ENCODE measurements at regions not wholly inside any gene's neighbourhood (a gene's known extent, or its start where the extent isn't known, plus 50 kb on each side); places are given as distances from the start of the nearest gene placed in this dataset.

- no peak for TF ChIP-seq CTCF (conservative IDR thresholded peaks at IDR 0.05)
- H3K27ac Mint-ChIP-seq (ENCODE audit: unreplicated experiment) = no peak overlapping the region
- no peaks in the 10 kb centered on the region for H3K36me3 Mint-ChIP-seq (ENCODE audit: low read depth)
- H3K4me3 Mint-ChIP-seq = no peak overlapping the region
- H3K9me3 Mint-ChIP-seq = peaks cover 3% of the 10 kb centered on the region
- peaks cover 6% of the 10 kb centered on the region for H3K4me1 Mint-ChIP-seq
- H3K27me3 Mint-ChIP-seq (ENCODE audit: low read depth) = no peaks in the 10 kb centered on the region
- DNase-seq (ENCODE audit: low read depth, low spot score) = no peak
Observed at GRCh38 chr21:43292866-43293142, 124.0 kb downstream of the CRYAA start.

GRCh38 chr21:43292041-43292865 is 123.4 kb downstream of the CRYAA start:
- Mint-ChIP-seq H3K9me3 (peaks cover 3% of the 10 kb centered on the region), H3K4me3 (no peak overlapping the region), H3K27ac (ENCODE audit: unreplicated experiment) (no peak overlapping the region), H3K36me3 (ENCODE audit: low read depth) (no peaks in the 10 kb centered on the region), H3K4me1 (peaks cover 10% of the 10 kb centered on the region), H3K27me3 (ENCODE audit: low read depth) (no peaks in the 10 kb centered on the region)
- no peak for TF ChIP-seq CTCF (conservative IDR thresholded peaks at IDR 0.05)
- DNase-seq (ENCODE audit: low read depth, low spot score) = no peak

GRCh38 chr21:43291347-43291950 is 122.6 kb downstream of the CRYAA start:
- Mint-ChIP-seq H3K27ac (ENCODE audit: unreplicated experiment) (no peak overlapping the region), H3K9me3 (peaks cover 3% of the 10 kb centered on the region), H3K4me1 (peaks cover 14% of the 10 kb centered on the region), H3K27me3 (ENCODE audit: low read depth) (no peaks in the 10 kb centered on the region), H3K4me3 (no peak overlapping the region), H3K36me3 (ENCODE audit: low read depth) (no peaks in the 10 kb centered on the region)
- no peak for TF ChIP-seq CTCF (conservative IDR thresholded peaks at IDR 0.05)
- DNase-seq (ENCODE audit: low read depth, low spot score) = no peak

- Mint-ChIP-seq H3K4me3 (no peak overlapping the region), H3K27me3 (ENCODE audit: low read depth) (no peaks in the 10 kb centered on the region), H3K4me1 (peaks cover 14% of the 10 kb centered on the region), H3K27ac (ENCODE audit: unreplicated experiment) (no peak overlapping the region), H3K36me3 (ENCODE audit: low read depth) (no peaks in the 10 kb centered on the region), H3K9me3 (peaks cover 2% of the 10 kb centered on the region)
- TF ChIP-seq CTCF (conservative IDR thresholded peaks at IDR 0.05) = no peak
- no peak for DNase-seq (ENCODE audit: low read depth, low spot score)
Observed at GRCh38 chr21:43290421-43291346, 121.9 kb downstream of the CRYAA start.

- no peak for TF ChIP-seq CTCF (conservative IDR thresholded peaks at IDR 0.05)
- Mint-ChIP-seq H3K36me3 (ENCODE audit: low read depth) (no peaks in the 10 kb centered on the region), H3K4me3 (no peak overlapping the region), H3K27me3 (ENCODE audit: low read depth) (no peaks in the 10 kb centered on the region), H3K27ac (ENCODE audit: unreplicated experiment) (no peak overlapping the region), H3K9me3 (no peaks in the 10 kb centered on the region), H3K4me1 (peaks cover 14% of the 10 kb centered on the region)
- no peak for DNase-seq (ENCODE audit: low read depth, low spot score)
Observed at GRCh38 chr21:43289966-43290365, 121.2 kb downstream of the CRYAA start.

Measured in neural crest cell (in vitro differentiated cells).